ENCODE measurements at regions not wholly inside any gene's neighbourhood (a gene's known extent, or its start where the extent isn't known, plus 50 kb on each side); places are given as distances from the start of the nearest gene placed in this dataset.

- Mint-ChIP-seq H3K4me1 (ENCODE audit: low read depth) (no peaks in the 10 kb centered on the region), H3K36me3 (no peaks in the 10 kb centered on the region), H3K27ac (no peak overlapping the region), H3K9me3 (no peaks in the 10 kb centered on the region), H3K4me3 (no peak overlapping the region), H3K27me3 (no peaks in the 10 kb centered on the region)
- DNase-seq = peak; percentile 75
- CTCF ChIA-PET = no interaction called here
- intact Hi-C loops (cut with micrococcal nuclease) = loop anchor here (5.0 kb wide), 1 partner anchor 1552 kb away; no protein-coding TSS in a partner anchor
- POLR2A ChIA-PET = no interaction called here
These were observed 154.4 kb upstream of the SGO1 start for GRCh38 chr3:20340324-20340928.

GRCh38 chr3:20336572-20336971 lies 150.6 kb upstream of the SGO1 start:
- no peaks in the 10 kb centered on the region for H3K36me3 Mint-ChIP-seq

DNA sequence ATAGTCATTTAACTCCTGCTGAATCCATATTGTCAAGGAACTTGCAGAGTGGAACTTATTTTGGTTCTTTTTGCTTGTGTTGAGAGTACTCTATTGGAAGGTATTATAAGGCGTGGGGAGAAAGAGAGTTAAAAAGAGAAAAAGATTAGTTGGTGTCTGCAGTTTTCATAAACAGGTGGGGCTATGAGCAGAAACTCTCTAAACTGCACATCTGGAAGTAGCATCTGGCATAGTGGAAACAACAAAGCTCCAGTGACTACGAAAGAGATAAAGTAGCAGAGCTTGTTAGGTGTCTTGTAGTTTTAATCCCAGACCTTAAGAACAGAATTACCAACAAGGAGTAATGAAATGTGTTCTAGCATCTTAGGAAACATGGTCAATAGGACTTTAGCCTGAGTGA lies 148.8 kb upstream of the SGO1 start:
- intact Hi-C loops (cut with micrococcal nuclease) = no loop called here
- Mint-ChIP-seq H3K27ac (no peak overlapping the region), H3K4me1 (ENCODE audit: low read depth) (no peaks in the 10 kb centered on the region), H3K27me3 (no peaks in the 10 kb centered on the region), H3K36me3 (no peaks in the 10 kb centered on the region), H3K4me3 (no peak overlapping the region), H3K9me3 (no peaks in the 10 kb centered on the region)
- ChIA-PET POLR2A (no interaction called here), CTCF (no interaction called here)
- DNase-seq = no peak

More at GRCh38 chr3:20336572-20336971, 150.6 kb upstream of the SGO1 start:
- Mint-ChIP-seq H3K27me3 (no peaks in the 10 kb centered on the region), H3K4me3 (no peak overlapping the region), H3K9me3 (no peaks in the 10 kb centered on the region), H3K27ac (no peak overlapping the region), H3K4me1 (ENCODE audit: low read depth) (no peaks in the 10 kb centered on the region)
- DNase-seq = no peak
- intact Hi-C loops (cut with micrococcal nuclease) = no loop called here
- POLR2A ChIA-PET = no interaction called here
- CTCF ChIA-PET = no interaction called here

- no peak overlapping the region for H3K27ac Mint-ChIP-seq
- intact Hi-C loops (cut with micrococcal nuclease) = no loop called here
- POLR2A ChIA-PET = no interaction called here
- no peak overlapping the region for H3K4me3 Mint-ChIP-seq
- H3K36me3 Mint-ChIP-seq = no peaks in the 10 kb centered on the region
- CTCF ChIA-PET = no interaction called here
- H3K27me3 Mint-ChIP-seq = no peaks in the 10 kb centered on the region
- no peaks in the 10 kb centered on the region for H3K9me3 Mint-ChIP-seq
- no peak for DNase-seq
- H3K4me1 Mint-ChIP-seq (ENCODE audit: low read depth) = no peaks in the 10 kb centered on the region
These were observed 141.9 kb upstream of the SGO1 start for GRCh38 chr3:20327889-20328288.

GRCh38 chr3:20326541-20326940 lies 140.5 kb upstream of the SGO1 start:
- Mint-ChIP-seq H3K4me3 (no peak overlapping the region), H3K9me3 (no peaks in the 10 kb centered on the region), H3K4me1 (ENCODE audit: low read depth) (no peaks in the 10 kb centered on the region), H3K27me3 (no peaks in the 10 kb centered on the region), H3K36me3 (no peaks in the 10 kb centered on the region), H3K27ac (no peak overlapping the region)
- ChIA-PET POLR2A (no interaction called here), CTCF (no interaction called here)
- DNase-seq = no peak
- intact Hi-C loops (cut with micrococcal nuclease) = no loop called here

DNA sequence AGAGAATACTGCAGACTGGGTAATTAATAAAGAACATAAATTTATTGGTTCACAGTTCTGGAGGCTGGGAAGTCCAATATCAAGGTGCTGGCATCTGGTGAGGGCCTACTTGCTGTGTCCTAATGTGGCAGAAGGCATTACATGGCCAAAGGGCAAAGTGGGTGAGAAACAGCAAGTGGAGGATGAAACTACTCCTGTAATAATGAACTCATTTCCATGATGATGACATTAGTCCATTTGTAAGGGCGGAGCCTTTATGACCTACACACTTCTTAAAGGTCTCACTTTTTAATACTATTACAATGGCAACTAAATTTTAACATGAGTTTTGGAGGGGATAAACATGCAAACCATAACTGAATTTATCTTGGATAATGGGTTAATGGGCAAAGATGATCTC lies 139.6 kb upstream of the SGO1 start:
- DNase-seq = no peak
- Mint-ChIP-seq H3K27ac (no peak overlapping the region), H3K27me3 (no peaks in the 10 kb centered on the region), H3K9me3 (no peaks in the 10 kb centered on the region), H3K36me3 (no peaks in the 10 kb centered on the region), H3K4me1 (ENCODE audit: low read depth) (no peaks in the 10 kb centered on the region), H3K4me3 (no peak overlapping the region)
- CTCF ChIA-PET = no interaction called here
- POLR2A ChIA-PET = no interaction called here
- intact Hi-C loops (cut with micrococcal nuclease) = no loop called here

DNA sequence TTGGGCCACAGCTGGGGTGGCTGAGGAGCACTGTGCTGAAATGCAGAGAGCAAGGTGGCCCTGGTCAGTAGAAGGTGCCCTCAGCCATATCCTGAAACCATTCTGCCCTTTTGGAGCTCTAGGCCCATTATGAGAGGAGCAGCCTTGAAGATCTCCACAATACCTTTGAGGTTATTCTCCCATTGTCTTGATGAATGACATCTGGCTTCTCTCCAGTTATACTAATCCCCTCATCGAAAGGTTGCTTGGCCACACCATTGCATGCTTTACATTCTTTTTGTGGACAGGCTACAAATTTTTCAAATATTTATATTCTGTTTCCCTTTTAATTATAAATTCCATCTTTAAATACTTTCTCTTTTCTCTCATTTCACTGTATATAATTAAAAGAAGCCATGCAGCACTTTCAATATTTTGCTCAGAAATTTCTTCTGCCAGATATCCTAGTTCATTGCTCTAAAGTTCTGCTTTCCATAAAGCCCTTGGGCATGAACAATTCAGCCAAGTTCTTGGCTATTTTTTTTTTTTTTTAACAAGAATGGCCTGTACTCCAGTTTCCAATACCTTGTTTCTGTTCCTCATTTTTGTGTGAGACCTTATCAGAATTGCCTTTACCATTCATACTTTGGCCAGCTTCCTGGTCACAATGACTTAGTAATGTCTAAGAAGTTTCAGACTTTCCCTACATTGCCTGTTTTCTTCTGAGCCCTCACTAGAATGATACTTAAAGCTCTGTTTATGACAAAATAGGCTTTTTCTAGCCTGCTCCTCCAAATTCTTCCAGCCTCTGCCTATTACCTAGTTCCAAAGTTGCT lies 138.9 kb upstream of the SGO1 start:
- no peaks in the 10 kb centered on the region for H3K4me1 Mint-ChIP-seq (ENCODE audit: low read depth)
- CTCF ChIA-PET = no interaction called here
- no peaks in the 10 kb centered on the region for H3K27me3 Mint-ChIP-seq
- POLR2A ChIA-PET = no interaction called here
- DNase-seq = no peak
- H3K36me3 Mint-ChIP-seq = no peaks in the 10 kb centered on the region
- intact Hi-C loops (cut with micrococcal nuclease) = no loop called here
- H3K4me3 Mint-ChIP-seq = no peak overlapping the region
- H3K27ac Mint-ChIP-seq = no peak overlapping the region
- no peaks in the 10 kb centered on the region for H3K9me3 Mint-ChIP-seq

- ChIA-PET CTCF (no interaction called here), POLR2A (no interaction called here)
- H3K27me3 Mint-ChIP-seq = no peaks in the 10 kb centered on the region
- no peaks in the 10 kb centered on the region for H3K9me3 Mint-ChIP-seq
- intact Hi-C loops (cut with micrococcal nuclease) = no loop called here
- H3K4me3 Mint-ChIP-seq = no peak overlapping the region
- no peaks in the 10 kb centered on the region for H3K36me3 Mint-ChIP-seq
- no peak for DNase-seq
- H3K4me1 Mint-ChIP-seq (ENCODE audit: low read depth) = no peaks in the 10 kb centered on the region
- H3K27ac Mint-ChIP-seq = no peak overlapping the region
These were observed 137.4 kb upstream of the SGO1 start for GRCh38 chr3:20323307-20323927.

GRCh38 chr3:20322085-20322484 lies 136.1 kb upstream of the SGO1 start:
- Mint-ChIP-seq H3K4me3 (no peak overlapping the region), H3K4me1 (ENCODE audit: low read depth) (no peaks in the 10 kb centered on the region), H3K27me3 (no peaks in the 10 kb centered on the region), H3K36me3 (no peaks in the 10 kb centered on the region), H3K9me3 (no peaks in the 10 kb centered on the region), H3K27ac (no peak overlapping the region)
- no peak for DNase-seq
- POLR2A ChIA-PET = interaction anchor here (0.7 kb wide), 1 partner anchor 279 kb away, joined by 4 read pairs; no protein-coding TSS in a partner anchor
- CTCF ChIA-PET = no interaction called here
- intact Hi-C loops (cut with micrococcal nuclease) = no loop called here

GRCh38 chr3:20321391-20322047 lies 135.5 kb upstream of the SGO1 start:
- CTCF ChIA-PET = no interaction called here
- no peaks in the 10 kb centered on the region for H3K4me1 Mint-ChIP-seq (ENCODE audit: low read depth)

DNA sequence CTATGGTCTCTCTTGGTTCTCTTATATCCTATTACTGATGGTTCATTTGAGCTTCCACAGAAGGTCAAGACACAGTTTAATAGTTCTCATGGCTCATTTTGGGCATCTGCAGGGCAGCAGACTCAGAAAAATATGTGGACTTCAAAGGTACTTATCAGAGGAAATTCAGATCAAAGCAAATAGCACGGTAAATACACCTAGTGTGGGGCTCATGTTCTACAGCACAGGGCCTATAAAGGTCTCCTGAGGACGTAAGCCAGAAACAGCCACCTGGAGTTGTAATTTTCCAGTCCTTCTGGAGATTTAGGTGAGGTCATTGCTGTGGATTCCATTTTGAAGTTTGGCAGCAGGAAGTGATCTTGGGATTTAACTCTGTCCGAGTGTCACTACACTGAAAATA lies 134.5 kb upstream of the SGO1 start:
- DNase-seq = no peak
- no peak overlapping the region for H3K4me3 Mint-ChIP-seq
- CTCF ChIA-PET = no interaction called here
- H3K27ac Mint-ChIP-seq = no peak overlapping the region
- H3K4me1 Mint-ChIP-seq (ENCODE audit: low read depth) = no peaks in the 10 kb centered on the region
- no peaks in the 10 kb centered on the region for H3K9me3 Mint-ChIP-seq
- H3K36me3 Mint-ChIP-seq = no peaks in the 10 kb centered on the region
- no peaks in the 10 kb centered on the region for H3K27me3 Mint-ChIP-seq
- intact Hi-C loops (cut with micrococcal nuclease) = no loop called here
- POLR2A ChIA-PET = no interaction called here

More at GRCh38 chr3:20321391-20322047, 135.5 kb upstream of the SGO1 start:
- Mint-ChIP-seq H3K36me3 (no peaks in the 10 kb centered on the region), H3K27ac (no peak overlapping the region), H3K4me3 (no peak overlapping the region), H3K27me3 (no peaks in the 10 kb centered on the region), H3K9me3 (no peaks in the 10 kb centered on the region)
- DNase-seq = no peak
- intact Hi-C loops (cut with micrococcal nuclease) = no loop called here
- POLR2A ChIA-PET = no interaction called here

DNA sequence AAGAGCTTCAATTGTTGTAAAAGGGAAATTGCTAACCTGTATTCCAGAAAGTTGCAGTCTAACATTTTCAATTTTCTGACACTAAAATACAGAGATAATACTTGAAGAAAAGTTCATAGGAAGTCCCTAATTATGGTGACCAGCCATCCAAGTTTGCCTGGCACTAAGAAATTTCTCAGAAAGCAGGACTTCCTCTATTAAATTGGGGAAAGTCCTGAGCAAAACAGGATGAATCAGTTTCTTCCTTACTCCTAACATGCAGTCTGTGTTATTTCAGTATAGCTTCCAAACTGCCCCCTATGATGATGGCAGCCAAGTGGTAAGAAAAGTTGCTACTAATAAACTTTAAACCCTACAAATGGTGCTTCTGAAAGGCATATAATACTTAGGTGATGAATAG lies 133.5 kb upstream of the SGO1 start:
- Mint-ChIP-seq H3K27me3 (no peaks in the 10 kb centered on the region), H3K36me3 (no peaks in the 10 kb centered on the region), H3K4me1 (ENCODE audit: low read depth) (no peaks in the 10 kb centered on the region), H3K27ac (no peak overlapping the region), H3K9me3 (no peaks in the 10 kb centered on the region), H3K4me3 (no peak overlapping the region)
- no peak for DNase-seq
- POLR2A ChIA-PET = no interaction called here
- intact Hi-C loops (cut with micrococcal nuclease) = no loop called here
- CTCF ChIA-PET = no interaction called here
